A549 (cell line): ENCODE measurements at regions not wholly inside any gene's neighbourhood (a gene's known extent, or its start where the extent isn't known, plus 50 kb on each side); places are given as distances from the start of the nearest gene placed in this dataset.
A peak's percentile ranks its signal among the peaks of the same experiment; 100 is the strongest.

ENCODE experiments used
- ATAC-seq, 2 experiments: fragments of 200-7000 bp in 1 of 2; fragments of >200 bp in 1 of 2; cut with Nextera tagmentation in 1 of 2; cut with Tn5 transposase in 1 of 2; 3 replicates each; pipeline versions ENCODE4 v1.8.0 to v1.9.1; 2018 to 2020; ENCODE audit warnings: mild to moderate bottlenecking in 1 of 2, moderate library complexity in 1 of 2
- CTCF ChIA-PET: fragments of 300-600 bp; sonication (Branson Sonifier 250); formaldehyde crosslinking; extraction: SDS; loops from one replicate; lab custom pipeline; 2021; ENCODE audit warnings: antibody characterized with exemption, inconsistent platforms; lab: Yijun Ruan, JAX
- POLR2A ChIA-PET: fragments of 350-600 bp; formaldehyde crosslinking; extraction: SDS; loops from one replicate; lab custom pipeline; 2021; ENCODE audit warnings: antibody characterized with exemption, inconsistent platforms; lab: Yijun Ruan, JAX
- DNase-seq, 2 experiments: peaks; one replicate each; pipeline versions ENCODE4 v3.0.0 to v3.0.0-alpha.2; 2011 to 2016; ENCODE audit warnings: low read depth in 1 of 2, low spot score in 1 of 2
- FAIRE-seq: peaks from 2 replicates; lab custom pipeline; 2011; peaks lifted over from hg19 to GRCh38; lab: Jason Lieb, UNC
- H3K27ac ChIP-seq, 2 experiments: fragments of >200 bp; sonication (Bioruptor Twin); formaldehyde crosslinking; 3 replicates each; pipeline ENCODE4 v1.5.1; 2016 to 2017
- H3K4me1 ChIP-seq: fragments of >200 bp; sonication (Bioruptor Twin); formaldehyde crosslinking; 3 replicates; pipeline ENCODE4 v1.6.1; 2016
- H3K4me2 ChIP-seq: fragments of >200 bp; sonication (Bioruptor Twin); formaldehyde crosslinking; 3 replicates; pipeline ENCODE4 v1.6.1; 2016
- H3K4me3 ChIP-seq: fragments of >200 bp; sonication (Bioruptor Twin); formaldehyde crosslinking; 3 replicates; pipeline ENCODE4 v1.5.1; 2016
- H3K9me3 ChIP-seq: fragments of >200 bp; sonication (Bioruptor Twin); formaldehyde crosslinking; 3 replicates; pipeline ENCODE4 v1.6.1; 2016
- CBX8 ChIP-seq: fragments of 200-600 bp; sonication (generic); IDR thresholded peaks from 2 replicates; pipeline ENCODE4 v1.6.1; 2016
- CEBPB ChIP-seq, 2 experiments: fragments of >200 bp in 1 of 2; sonication (Bioruptor Twin) in 1 of 2; formaldehyde crosslinking in 1 of 2; IDR thresholded peaks; 2 replicates each; pipeline ENCODE4 v1.6.1; 2012 to 2016
- CHD4 ChIP-seq: fragments of 200-600 bp; sonication (generic); IDR thresholded peaks from 2 replicates; pipeline ENCODE4 v1.6.1; 2016; ENCODE audit warnings: antibody characterized with exemption, mild to moderate bottlenecking, borderline replicate concordance
- EHF ChIP-seq: fragments of 250-450 bp; sonication (Bioruptor Pico); IDR thresholded peaks from 2 replicates; pipeline ENCODE4 v1.5.0; 2020; ENCODE audit warnings: mild to moderate bottlenecking
- EHMT2 ChIP-seq: fragments of 200-600 bp; sonication (generic); IDR thresholded peaks from 2 replicates; pipeline ENCODE4 v1.6.1; 2016; ENCODE audit warnings: antibody characterized with exemption, low read depth, mild to moderate bottlenecking, moderate library complexity
- ELK1 ChIP-seq: fragments of 150-350 bp; IDR thresholded peaks from 2 replicates; pipeline ENCODE4 v1.6.1; 2014; ENCODE audit warnings: low read depth, mild to moderate bottlenecking, low read length
- EP300 ChIP-seq, 2 experiments: fragments of >200 bp; sonication (Bioruptor Twin); formaldehyde crosslinking; IDR thresholded peaks; 2 replicates in 1 of 2; 3 replicates in 1 of 2; pipeline ENCODE4 v1.6.1; 2016 to 2017
- FOSL2 ChIP-seq, 2 experiments: fragments of 450-650 bp in 1 of 2; fragments of >200 bp in 1 of 2; sonication (Bioruptor Twin) in 1 of 2; formaldehyde crosslinking; IDR thresholded peaks; 2 replicates each; pipeline versions ENCODE4 v1.5.0 to v1.6.1; 2016 to 2020; ENCODE audit warnings: mild to moderate bottlenecking in 1 of 2, moderate library complexity in 1 of 2
- GATA3 ChIP-seq: IDR thresholded peaks from 2 replicates; pipeline ENCODE4 v1.6.1; 2012; ENCODE audit warnings: borderline replicate concordance
- HDAC2 ChIP-seq: fragments of 200-600 bp; sonication (generic); IDR thresholded peaks from 2 replicates; pipeline ENCODE4 v1.6.1; 2016
- HEYL ChIP-seq: fragments of 250-450 bp; sonication (Bioruptor Pico); IDR thresholded peaks from 2 replicates; pipeline ENCODE4 v1.8.0; 2021; ENCODE audit warnings: mild to moderate bottlenecking, moderate library complexity
- HMGXB4 ChIP-seq: fragments of 250-450 bp; sonication (Bioruptor Pico); IDR thresholded peaks from 2 replicates; pipeline ENCODE4 v1.5.0; 2021; ENCODE audit warnings: mild to moderate bottlenecking, moderate library complexity, borderline replicate concordance
- HOXA7 ChIP-seq: fragments of 250-450 bp; sonication (Bioruptor Pico); IDR thresholded peaks from 2 replicates; pipeline ENCODE4 v1.5.0; 2020; ENCODE audit warnings: mild to moderate bottlenecking, moderate library complexity
- JUN ChIP-seq, 2 experiments: fragments of >200 bp; sonication (Bioruptor Twin); formaldehyde crosslinking; IDR thresholded peaks; 2 replicates in 1 of 2; 3 replicates in 1 of 2; pipeline ENCODE4 v1.6.1; 2016 to 2017
- KDM1A ChIP-seq: fragments of 200-600 bp; sonication (generic); IDR thresholded peaks from 2 replicates; pipeline ENCODE4 v1.6.1; 2016; ENCODE audit warnings: low read depth, mild to moderate bottlenecking
- KDM5A ChIP-seq: fragments of 200-600 bp; sonication (generic); IDR thresholded peaks from 2 replicates; pipeline ENCODE4 v1.6.1; 2016; ENCODE audit warnings: antibody characterized with exemption, mild to moderate bottlenecking
- MAFK ChIP-seq: fragments of 450-650 bp; IDR thresholded peaks from 2 replicates; pipeline ENCODE4 v1.6.1; 2014; ENCODE audit not compliant: partially characterized antibody
- POLR2A ChIP-seq: IDR thresholded peaks from 2 replicates; pipeline ENCODE4 v1.6.1; 2012; ENCODE audit warnings: mild to moderate bottlenecking, low read length
- RARB ChIP-seq: fragments of 250-450 bp; sonication (Bioruptor Pico); IDR thresholded peaks from 2 replicates; pipeline ENCODE4 v1.8.0; 2021; ENCODE audit warnings: mild to moderate bottlenecking, moderate library complexity
- RNF2 ChIP-seq: fragments of 200-600 bp; sonication (generic); IDR thresholded peaks from 2 replicates; pipeline ENCODE4 v1.6.1; 2016; ENCODE audit warnings: low read depth, mild to moderate bottlenecking, antibody characterized with exemption, moderate library complexity, borderline replicate concordance
- SMC3 ChIP-seq: fragments of >200 bp; sonication (Bioruptor Twin); formaldehyde crosslinking; IDR thresholded peaks from 3 replicates; pipeline ENCODE4 v1.6.1; 2018; ENCODE audit warnings: inconsistent platforms
- SREBF2 ChIP-seq: fragments of 450-650 bp; IDR thresholded peaks from 2 replicates; pipeline ENCODE4 v1.6.1; 2014; ENCODE audit warnings: mild to moderate bottlenecking, moderate library complexity
- TFCP2L1 ChIP-seq: fragments of 250-450 bp; sonication (Bioruptor Pico); IDR thresholded peaks from 2 replicates; pipeline ENCODE4 v1.5.0; 2021; ENCODE audit warnings: mild to moderate bottlenecking
- TP53 ChIP-seq: fragments of 250-450 bp; sonication (Bioruptor Pico); IDR thresholded peaks from 2 replicates; pipeline ENCODE4 v1.5.0; 2021; ENCODE audit warnings: mild to moderate bottlenecking, moderate library complexity
- ZFP36 ChIP-seq: fragments of 450-650 bp; IDR thresholded peaks from 2 replicates; pipeline ENCODE4 v1.6.1; 2014; ENCODE audit warnings: borderline replicate concordance; ENCODE audit not compliant: partially characterized antibody
- ZNF302 ChIP-seq: fragments of 250-450 bp; sonication (Bioruptor Pico); IDR thresholded peaks from 2 replicates; pipeline ENCODE4 v1.9.0; 2021; ENCODE audit warnings: inconsistent platforms, mild to moderate bottlenecking, moderate library complexity
- WGBS: methylation state at CpG from one replicate; pipeline ENCODE4 v1.1.6; 2017; ENCODE audit errors: missing lambda C conversion rate; 5-methylcytosine and 5-hydroxymethylcytosine counted together
- TF ChIP-seq, protein P1 (sequence below): IDR thresholded peaks from 2 replicates; pipeline ENCODE4 v1.6.1; 2012

DNA sequence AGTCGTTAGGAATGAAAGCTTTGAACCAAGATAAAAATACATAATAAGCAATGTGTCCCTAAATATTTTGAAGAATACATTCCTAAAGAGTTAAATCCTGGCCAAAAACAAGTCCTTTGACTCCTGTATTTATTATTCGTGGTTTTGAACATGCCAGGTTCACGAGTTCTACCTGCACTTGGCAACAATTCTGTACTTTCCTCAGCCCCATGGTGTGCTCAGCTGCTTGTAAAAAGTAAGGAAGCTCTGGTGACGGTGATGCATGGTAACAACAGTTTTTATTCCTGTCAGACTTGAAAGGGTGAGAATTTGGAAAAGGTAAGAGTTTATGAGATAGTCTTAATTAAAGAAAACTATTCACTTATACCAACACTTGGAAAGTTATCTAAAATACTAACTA lies 95.0 kb upstream of the KLF12 start (continued):
- TF ChIP-seq HMGXB4, result no peak
- TF ChIP-seq TP53 (CRISPR knock-in tag), result no peak
- no peak for TF ChIP-seq RARB (CRISPR knock-in tag)
- no peak for TF ChIP-seq SMC3
- no peak for TF ChIP-seq CHD4
- TF ChIP-seq, all 56 proteins: peak for 0

DNA sequence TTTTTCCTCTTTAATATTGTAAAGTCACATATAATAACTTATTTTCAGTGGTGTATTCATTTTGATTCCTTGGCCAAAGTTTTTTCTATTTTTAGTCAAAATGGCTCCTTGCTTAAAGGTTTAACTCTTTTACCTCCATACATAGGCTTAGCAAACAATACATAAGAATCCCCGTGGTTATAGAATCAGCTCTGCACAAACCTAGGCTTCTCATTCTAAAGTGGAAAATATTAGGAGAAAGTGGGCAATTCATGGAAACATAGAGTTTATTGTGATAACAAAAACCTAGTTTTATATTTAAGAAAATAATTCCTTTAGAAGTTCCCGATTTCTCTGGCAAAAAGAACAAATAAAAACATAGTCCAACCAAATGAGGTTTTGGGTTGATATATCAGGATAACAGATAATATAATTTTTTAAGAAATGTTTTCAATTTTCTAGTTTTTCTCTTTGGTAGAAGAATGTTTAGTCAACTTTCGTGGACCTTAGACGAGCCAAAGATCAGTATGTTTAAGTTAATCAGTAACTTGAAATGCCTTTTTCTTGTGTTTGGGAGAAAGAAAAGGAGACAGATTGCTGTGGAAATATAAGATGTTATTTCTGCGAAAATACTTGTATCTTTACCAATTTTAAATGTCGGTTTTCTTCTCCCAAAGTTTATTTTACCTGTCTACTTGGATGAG lies 93.4 kb upstream of the KLF12 start:
- ATAC-seq, result no peak
- POLR2A ChIA-PET, result no interaction called here
- 19% methylated on average over 6 of the region's 6 CpGs for WGBS

GRCh38 chr13:74226791-74227475 lies 92.7 kb upstream of the KLF12 start:
- no peak overlapping the region for H3K4me2 ChIP-seq
- DNase-seq (no peak), ATAC-seq (no peak), FAIRE-seq (no peak)
- ChIA-PET CTCF (no interaction called here), POLR2A (no interaction called here)
- no peak overlapping the region for H3K27ac ChIP-seq
- 70% methylated on average over 4 of the region's 4 CpGs for WGBS
- H3K9me3 ChIP-seq, result no peaks in the 10 kb centered on the region
- H3K4me3 ChIP-seq, result no peak overlapping the region
- TF ChIP-seq HMGXB4 (no peak), KDM5A (no peak), HEYL (CRISPR knock-in tag) (no peak), POLR2A (no peak), HOXA7 (no peak), TFCP2L1 (CRISPR knock-in tag) (no peak), FOSL2 (IDR thresholded peaks at IDR 0.05) (no peak), FOSL2 (CRISPR knock-in tag; IDR thresholded peaks at IDR 0.05) (no peak), ELK1 (no peak), EHF (no peak), GATA3 (no peak), ZFP36 (no peak), RNF2 (no peak)
- TF ChIP-seq, all 56 proteins: peak for 0
- H3K4me1 ChIP-seq, result peaks cover 5% of the 10 kb centered on the region; the same call in 1 of the 3 replicates

More for the DNA sequence above, 93.4 kb upstream of the KLF12 start:
- CTCF ChIA-PET, result no interaction called here
- no peak for DNase-seq
- no peak for FAIRE-seq
- TF ChIP-seq ZNF302 (CRISPR knock-in tag), result no peak
- TF ChIP-seq TFCP2L1 (CRISPR knock-in tag), result no peak
- no peak for TF ChIP-seq TP53 (CRISPR knock-in tag)
- TF ChIP-seq, protein P1, sequence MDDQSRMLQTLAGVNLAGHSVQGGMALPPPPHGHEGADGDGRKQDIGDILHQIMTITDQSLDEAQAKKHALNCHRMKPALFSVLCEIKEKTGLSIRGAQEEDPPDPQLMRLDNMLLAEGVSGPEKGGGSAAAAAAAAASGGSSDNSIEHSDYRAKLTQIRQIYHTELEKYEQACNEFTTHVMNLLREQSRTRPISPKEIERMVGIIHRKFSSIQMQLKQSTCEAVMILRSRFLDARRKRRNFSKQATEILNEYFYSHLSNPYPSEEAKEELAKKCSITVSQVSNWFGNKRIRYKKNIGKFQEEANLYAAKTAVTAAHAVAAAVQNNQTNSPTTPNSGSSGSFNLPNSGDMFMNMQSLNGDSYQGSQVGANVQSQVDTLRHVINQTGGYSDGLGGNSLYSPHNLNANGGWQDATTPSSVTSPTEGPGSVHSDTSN, result no peak
- TF ChIP-seq CBX8, result no peak
- no peak for TF ChIP-seq MAFK
- TF ChIP-seq CEBPB (IDR thresholded peaks at IDR 0.05), result no peak
- TF ChIP-seq EHF, result no peak
- TF ChIP-seq EP300 (IDR thresholded peaks at IDR 0.05), result no peak
- no peak for TF ChIP-seq EHMT2
- no peak for TF ChIP-seq SREBF2
- no peak for TF ChIP-seq KDM1A
- TF ChIP-seq JUN (IDR thresholded peaks at IDR 0.05), result no peak
- no peak for TF ChIP-seq ELK1
- TF ChIP-seq HDAC2, result no peak
- Histone ChIP-seq H3K27ac (no peak overlapping the region), H3K4me2 (peak overlapping the region; percentile 34), H3K9me3 (no peaks in the 10 kb centered on the region), H3K4me3 (no peak overlapping the region), H3K4me1 (peaks cover 5% of the 10 kb centered on the region; the same call in 1 of the 3 replicates)
